DND-41 (cell line): ENCODE measurements at regions not wholly inside any gene's neighbourhood (a gene's known extent, or its start where the extent isn't known, plus 50 kb on each side); places are given as distances from the start of the nearest gene placed in this dataset.

ENCODE experiments used
- CTCF ChIP-seq: IDR thresholded peaks from 2 replicates; pipeline ENCODE4 v1.5.1; 2012; ENCODE audit warnings: borderline replicate concordance, low read length, moderate library complexity, mild to moderate bottlenecking; ENCODE audit not compliant: poor library complexity, severe bottlenecking; ENCODE audit errors: extremely low read depth
- EZH2 ChIP-seq: IDR thresholded peaks from 3 replicates; pipeline ENCODE4 v1.6.1; 2012; ENCODE audit warnings: borderline replicate concordance, low read depth, mild to moderate bottlenecking, moderate library complexity, low read length, inconsistent platforms; ENCODE audit not compliant: severe bottlenecking

- TF ChIP-seq CTCF = no peak
- TF ChIP-seq EZH2 = no peak
These were observed 165.8 kb upstream of the GPR12 start for GRCh38 chr13:26926371-26926770.
